Dermis microvascular lymphatic vessel endothelial cell (primary cell): ENCODE measurements at regions not wholly inside any gene's neighbourhood (a gene's known extent, or its start where the extent isn't known, plus 50 kb on each side); places are given as distances from the start of the nearest gene placed in this dataset.
"Not testable (repeated sequence)": the region's sequence is repeated elsewhere in the genome, so short reads cannot be mapped to it uniquely, and the experiment has no call there.

Experiments
- DNase-seq, 2 donors: peaks; one replicate each; pipeline versions ENCODE4 v3.0.0 to v3.0.0-alpha.2; 2010; ENCODE audit warnings: low read depth in 2 of 2

DNA sequence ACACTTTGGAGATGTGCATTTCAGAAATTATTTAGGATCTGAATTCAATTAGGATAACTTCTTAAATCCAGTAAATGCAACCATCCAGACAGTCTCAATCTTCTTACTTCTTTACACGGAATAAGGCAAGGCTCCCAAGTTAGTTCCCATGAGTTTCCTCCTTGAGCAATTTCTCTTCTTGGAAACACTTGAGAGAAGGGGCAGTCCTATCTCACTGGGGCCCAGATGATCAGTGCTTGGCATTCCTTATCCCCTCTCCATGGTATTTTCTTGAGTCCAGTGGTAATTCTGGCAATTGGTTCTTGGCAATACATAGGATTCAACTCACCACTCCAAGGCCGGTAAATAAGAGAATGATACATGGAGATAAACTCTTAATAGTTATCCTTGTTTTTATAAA lies 87.1 kb upstream of the PTHLH start:
- no peak for DNase-seq

DNA sequence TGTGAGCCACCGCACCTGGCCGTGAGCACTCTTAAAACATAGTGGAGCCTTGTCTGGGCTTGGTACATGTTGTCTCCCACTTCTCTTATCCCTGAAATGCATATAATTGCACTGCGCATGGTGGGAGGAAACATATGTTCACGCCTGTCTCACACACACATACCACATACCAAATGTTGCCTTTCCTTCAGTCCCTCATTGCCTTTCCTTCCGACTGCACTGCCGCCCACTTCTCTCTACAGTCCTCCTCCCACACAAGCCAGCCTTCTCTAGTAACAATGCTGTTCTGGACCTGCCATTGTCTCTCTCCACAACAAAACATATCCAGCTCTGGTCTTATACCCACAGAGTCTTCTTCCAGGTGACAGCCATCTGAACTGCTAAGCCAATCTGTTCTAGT lies 88.3 kb upstream of the PTHLH start:
- DNase-seq, result no peak

DNA sequence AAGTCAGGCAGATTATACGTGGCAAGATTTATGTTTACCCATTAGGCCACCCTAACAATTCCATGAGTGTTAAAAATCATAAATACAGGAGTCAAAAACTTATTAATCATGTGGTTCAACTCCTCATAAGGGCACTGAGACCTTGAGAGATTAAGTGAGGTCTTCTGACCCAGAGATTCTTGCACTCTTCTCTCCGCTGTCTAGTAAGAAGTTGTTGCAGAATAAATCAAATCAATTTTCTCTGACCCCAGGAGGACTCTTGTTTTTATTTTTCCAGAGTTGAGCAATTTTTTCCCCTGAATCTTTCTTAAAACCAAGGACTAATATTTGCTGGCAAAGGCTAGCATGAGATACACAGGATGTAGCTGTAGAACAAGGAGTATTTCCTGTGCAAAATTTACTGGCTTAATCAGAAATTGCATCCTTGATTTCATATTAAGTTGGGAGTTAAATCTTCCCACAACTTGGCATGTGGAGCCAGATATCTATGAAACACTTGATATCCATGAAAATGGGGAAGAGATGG lies 90.9 kb upstream of the PTHLH start:
- DNase-seq, result no peak

DNA sequence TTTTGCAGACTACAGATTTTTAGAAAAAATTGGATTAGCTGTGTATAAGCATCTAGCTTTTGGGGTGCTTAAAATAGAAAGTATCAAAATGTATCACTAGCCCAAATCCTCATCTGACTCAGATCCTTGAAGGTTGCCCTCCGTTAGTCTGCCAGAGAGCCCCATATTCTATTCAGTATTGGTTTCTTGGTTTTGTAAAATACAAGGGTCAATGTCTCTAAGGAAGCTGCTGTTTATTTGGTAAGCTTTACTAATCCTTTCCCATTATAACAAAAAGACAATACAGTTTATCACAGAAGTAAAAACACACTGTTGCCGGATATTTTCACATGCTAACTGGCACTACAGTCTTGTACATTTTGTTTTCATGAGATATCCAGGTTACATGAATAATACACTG lies 92.8 kb upstream of the PTHLH start:
- no peak for DNase-seq

DNA sequence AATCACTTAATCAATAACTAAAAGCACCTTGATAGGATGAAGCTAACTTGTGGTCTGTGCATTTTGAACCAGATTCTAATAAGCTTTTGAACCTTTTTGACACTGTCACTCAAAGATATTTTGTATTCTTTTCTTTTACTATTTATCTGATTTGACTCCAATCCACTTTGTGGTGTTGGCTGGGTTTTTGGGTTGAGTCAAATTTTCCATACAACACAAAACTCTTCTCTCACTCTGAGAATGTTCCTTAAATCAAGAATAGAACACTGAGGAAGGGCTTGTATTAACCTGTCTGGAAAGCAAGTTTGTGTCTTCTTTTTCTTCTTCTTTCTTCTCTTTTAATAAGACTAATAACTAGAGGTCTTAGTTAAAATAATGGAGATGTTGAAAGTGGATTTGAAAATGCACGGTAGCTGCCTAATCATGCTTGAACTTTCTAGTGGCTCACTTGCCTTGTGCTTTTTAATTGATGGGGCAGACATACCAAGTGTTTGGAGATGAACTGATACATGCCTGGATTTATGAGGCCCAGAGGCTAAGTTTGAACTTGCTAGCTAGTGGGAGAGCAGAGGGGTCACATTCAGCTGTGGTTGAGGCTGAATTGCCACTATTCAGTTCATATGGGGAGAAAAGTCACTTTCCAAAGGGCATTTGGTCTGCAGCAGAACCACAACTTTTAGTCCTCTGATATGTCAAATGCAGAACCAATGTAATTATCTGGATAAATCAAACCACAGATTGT lies 93.5 kb upstream of the PTHLH start:
- DNase-seq, result no peak

DNA sequence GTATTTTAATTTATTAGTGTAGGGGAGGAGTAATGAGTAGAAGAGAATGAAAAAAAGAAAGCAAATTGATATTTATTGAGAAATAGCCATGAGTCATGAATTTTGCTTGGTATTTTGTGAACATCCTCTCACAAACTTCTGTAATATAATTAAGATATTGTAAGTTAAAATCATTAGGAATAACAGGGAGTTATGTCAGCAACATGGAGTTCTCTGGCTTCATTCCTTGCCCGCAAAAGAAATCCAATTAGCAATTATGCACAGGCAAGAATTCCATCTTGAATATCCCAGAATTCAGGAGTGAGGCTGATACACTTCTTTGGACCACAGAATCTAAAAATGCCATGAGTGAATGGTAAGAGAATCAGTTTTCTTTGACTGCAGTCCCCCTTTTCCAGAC lies 94.3 kb upstream of the PTHLH start:
- DNase-seq, result no peak

DNA sequence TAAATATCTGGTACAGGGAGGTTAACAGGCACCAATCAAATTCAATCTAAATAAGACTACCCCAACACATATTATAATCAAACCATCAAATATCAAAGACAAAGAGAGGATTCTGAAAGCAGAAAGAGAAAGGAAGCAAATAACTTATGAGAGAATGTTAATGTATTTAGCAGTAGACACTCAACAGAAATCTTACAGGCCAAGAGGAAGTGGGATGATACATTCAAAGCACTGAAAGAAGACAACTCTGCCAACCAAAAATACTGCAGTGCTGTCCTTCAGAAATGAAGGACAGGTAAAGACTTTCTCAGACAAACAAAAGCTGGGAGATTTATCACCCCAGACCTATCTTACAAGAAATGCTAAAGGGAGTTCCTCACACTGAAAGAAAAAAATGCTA lies 95.9 kb upstream of the PTHLH start:
- no peak for DNase-seq

DNA sequence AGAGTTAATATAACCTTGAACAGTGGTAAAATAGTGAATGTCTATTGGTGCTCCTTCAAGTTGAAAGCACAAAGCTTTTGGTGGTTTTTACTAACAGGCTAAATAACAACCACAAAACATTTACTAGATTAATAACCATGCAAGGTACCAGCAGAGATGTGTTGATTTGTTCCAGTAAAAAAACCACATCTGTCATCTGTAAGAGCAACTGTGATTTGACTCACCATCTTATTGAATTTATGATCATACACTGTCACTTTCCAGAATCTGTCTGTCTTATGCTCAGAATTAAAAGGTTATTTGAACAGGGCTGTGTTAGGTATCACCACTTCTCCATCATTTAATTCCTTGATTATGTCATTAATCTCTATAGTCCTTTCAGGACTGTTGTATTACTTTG lies 107.0 kb upstream of the PTHLH start:
- no peak for DNase-seq

DNA sequence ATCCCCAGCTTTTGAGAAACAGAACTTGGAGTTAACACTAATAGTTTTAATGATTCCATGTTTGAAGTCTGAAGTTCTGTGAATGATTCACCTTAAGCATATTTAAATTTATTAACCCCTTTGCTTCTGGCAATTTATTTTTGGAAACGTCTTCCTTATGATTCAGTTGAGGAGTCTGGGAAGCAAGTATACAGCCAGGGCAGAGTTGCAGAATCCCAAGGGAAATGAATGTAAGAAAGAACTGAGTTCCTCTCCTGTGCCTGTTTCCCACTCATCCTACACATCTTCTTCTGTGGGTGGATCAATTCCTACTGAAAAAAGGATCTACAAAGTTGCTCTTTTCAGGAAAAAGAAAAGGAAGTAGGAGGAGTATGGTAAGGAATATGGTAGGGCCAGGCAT lies 108.2 kb upstream of the CCDC91 start:
- no peak for DNase-seq

DNA sequence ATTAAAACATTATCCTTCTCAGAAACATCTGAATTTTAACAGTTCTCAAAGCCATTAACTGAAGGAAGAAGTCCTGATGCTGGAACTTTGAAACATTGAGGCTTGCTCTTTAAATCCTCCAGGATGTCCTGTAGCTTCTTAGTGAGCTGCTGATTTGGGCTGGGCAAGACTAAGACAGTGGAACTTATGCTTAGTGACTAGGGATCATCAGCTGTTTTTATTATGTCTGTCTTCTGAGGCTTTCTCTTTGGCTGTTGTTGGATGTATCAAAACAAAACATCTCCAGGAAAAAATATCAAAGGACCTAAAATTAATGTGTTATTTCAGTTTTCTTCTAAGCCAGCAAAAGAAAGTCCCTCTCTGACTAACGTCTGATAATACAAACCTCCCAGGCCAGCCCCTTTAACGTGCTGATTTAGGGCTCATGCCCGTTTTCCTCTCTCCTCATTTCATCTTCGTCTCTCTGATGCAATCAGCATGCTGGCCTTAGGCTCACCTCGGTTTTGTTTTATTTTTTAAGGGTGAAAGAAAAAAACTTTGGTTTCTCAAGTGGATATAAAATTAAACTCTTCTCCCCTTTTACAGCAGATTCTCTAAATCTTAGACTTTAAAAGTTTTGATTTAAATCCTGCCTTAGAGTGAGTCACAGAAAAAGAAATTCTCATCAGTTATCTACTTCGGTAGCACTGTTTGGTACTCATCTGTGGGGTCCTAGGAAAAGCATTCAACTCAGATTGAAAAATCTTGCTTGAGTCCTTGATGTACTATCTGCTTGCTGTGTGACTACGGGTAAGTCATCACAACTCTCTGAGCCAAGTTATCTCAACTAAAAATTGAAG lies 106.2 kb upstream of the CCDC91 start:
- no peak for DNase-seq

DNA sequence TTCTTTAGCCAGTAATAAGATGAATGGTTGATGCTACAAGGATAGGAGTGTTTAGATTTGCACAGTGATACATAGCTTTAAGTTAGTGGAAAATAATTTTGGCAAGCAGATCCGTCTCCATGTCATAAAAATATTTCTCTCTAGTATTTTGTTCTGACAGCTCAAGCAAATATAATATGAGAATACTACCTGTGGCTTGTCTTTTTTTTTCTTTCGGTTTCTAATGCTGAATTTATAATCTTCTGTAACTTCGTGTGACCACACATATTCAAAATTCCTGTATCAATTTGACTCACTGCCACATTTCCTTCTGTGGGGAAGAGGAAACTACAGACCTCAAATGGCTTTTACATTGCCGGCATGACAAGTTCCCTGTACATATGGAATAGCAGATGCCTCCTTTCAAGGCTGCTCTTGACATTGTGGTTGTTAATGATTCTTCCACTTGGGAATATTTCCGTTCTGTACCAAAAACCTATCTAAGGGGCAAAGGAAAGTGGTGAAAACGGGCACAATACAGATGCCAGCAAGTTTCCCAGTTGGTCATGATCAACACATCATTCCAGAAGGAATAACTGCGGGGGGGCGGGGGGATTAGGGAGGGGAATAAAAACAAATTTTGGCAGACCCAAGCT lies 103.6 kb upstream of the CCDC91 start:
- DNase-seq, result no peak

DNA sequence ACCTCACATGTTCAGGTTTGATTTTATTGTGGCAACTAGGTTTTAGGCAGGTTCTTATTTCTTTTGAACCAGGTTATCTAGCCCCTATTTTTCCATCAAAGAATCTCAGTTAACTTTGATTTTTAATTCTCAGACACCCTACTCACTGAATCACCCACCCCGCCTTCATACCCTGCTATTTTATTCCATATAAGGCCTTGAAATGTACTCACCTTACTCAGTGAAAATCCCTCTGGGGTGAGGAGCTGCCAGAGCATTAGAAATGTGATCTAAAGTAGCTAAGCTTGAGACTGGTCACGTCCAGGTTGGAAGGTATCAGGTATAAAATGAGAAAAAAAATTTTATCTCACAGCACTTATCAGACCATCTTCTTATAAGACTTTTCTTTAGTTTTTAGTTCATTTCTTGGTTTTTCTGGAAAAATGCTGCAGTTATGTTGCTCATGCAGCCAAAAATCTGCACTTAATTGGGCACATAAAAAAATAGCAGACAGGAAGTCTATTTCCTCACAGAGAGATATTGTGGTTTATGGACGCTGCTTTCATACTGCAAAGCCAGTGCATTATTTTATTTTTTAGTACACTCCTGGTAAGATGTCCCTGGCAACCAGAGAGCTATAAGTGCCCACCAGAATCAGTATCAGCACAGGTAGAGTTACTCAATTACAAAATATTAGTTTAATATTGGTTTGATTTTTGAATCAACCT lies 101.5 kb upstream of the CCDC91 start:
- DNase-seq, result no peak

DNA sequence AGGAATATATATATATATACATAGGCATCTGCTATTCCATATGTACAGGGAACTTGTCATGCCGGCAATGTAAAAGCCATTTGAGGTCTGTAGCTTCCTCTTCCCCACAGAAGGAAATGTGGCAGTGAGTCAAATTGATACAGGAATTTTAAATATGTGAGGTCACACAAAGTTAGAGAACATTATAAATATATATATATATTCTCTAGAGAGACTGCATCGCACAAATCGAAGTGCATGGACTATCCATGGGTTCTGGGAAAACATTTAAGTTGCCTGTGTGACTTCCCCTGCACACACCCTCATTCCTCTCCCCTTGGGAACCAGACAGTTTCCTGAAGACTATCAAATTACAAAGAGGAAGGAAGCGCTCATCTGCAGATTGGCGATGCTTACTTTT lies 100.9 kb upstream of the CCDC91 start:
- peak; percentile 32 to 55 for DNase-seq

DNA sequence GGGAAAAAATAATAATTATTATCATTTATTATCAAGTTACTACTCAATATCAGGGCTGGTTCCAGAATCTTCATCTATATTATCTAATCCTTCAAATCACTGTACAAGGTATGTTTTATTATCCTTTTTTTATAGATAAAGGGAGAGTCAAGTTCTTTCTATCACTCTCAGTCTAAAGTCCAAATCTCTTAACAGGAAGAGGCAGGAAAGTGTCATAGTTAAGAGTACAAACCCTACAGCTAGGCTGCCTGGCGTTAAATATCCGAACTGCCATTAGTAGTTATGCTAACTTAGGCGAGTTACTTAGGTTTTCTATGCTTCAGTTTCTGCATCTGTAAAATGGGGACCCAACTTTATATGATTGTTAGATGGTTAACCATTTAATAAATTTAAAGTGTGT lies 99.4 kb upstream of the CCDC91 start:
- no peak for DNase-seq

DNA sequence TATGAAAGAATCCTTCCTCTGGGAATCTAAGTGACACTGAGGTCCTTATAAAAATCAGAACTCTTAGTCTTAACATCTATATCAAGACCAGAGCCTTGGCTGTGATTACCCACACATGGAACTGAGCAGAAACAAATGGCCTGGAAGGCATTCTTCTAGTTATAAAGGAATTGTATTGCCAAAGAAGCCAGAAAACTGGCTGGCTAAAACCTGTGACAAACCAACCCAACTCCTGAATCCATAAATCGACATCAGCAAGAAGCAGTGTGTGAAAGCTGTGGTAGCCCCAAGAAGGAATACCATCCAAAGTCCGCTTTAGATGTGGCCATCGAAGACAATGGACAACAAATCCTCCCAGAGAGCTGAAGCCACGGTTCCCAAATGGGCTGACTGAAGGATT lies 97.9 kb upstream of the CCDC91 start:
- no peak for DNase-seq

DNA sequence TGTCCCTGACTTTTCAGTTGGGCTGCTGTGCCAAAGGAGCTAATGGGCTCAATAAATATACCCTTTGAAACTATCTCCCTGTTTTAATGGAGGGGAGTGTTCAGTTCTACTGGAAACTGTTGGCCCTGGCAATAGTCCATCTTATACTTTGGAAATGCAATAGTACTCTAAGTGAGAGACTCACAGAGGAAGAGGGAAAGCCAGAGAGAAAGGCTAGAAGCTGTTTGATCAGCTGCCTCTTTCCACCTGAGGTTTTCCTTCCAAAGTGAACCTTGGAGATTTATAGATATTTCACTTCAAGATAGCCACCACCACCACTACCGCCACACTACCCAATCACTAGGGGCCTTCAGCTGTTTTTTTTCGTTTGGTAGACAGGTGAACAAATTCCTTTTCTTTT lies 93.6 kb upstream of the CCDC91 start:
- no peak for DNase-seq

DNA sequence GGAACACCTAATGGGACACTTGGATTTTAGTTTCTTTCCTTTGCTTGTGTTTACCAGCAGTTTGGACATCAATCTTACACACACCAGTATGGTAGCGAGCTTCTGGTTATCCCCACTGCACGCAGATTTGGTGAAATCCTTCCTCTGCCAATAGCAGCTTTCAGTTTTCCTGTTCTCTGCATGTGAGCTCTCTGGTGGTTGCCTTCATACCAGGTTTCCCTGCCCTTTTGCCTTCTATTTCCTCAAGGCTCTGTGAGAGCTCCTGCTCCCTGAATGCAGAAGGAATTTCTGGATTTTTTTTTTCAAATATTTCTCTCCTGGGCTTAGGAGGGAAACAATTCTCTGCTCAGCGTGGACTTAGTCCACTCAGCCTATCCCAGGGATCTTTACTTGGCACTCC lies 93.0 kb upstream of the CCDC91 start:
- DNase-seq, result no peak

DNA sequence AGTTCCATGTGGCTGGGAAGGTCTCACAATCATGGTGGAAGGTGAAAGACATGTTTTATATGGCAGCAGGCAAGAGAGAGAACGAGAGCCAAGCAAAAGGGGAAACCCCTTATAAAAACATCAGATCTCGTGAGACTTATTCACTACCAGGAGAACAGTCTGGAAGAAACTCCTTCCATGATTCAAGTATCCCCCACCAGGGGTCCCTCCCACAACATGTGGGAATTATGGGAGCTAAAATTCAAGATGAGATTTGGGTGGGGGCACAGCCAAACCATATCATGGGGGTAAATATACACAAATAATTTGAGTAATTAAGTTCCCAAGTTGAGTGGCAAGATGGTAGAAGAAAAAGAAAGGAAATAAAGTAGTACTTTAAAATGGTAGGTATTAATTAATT lies 91.0 kb upstream of the CCDC91 start:
- DNase-seq, result not testable (repeated sequence)

DNA sequence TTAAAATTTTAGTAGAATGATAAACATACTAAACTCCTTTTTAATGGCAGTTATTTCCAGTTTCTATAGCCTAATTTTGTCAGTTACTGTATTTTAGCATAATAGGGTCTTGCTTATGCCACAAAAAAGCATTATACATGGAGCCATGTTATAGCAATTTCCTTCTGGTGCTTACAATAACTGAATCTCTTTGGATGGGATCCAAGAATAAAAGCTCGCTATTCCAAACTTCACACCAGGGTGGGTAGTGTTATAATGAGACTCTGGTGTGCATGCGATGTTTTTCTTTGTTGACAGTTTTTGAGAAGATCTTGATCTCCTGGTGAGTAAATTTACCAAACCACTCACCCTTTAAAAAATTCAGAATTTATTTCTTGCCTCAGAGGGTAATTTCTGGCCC lies 90.4 kb upstream of the CCDC91 start:
- no peak for DNase-seq

DNA sequence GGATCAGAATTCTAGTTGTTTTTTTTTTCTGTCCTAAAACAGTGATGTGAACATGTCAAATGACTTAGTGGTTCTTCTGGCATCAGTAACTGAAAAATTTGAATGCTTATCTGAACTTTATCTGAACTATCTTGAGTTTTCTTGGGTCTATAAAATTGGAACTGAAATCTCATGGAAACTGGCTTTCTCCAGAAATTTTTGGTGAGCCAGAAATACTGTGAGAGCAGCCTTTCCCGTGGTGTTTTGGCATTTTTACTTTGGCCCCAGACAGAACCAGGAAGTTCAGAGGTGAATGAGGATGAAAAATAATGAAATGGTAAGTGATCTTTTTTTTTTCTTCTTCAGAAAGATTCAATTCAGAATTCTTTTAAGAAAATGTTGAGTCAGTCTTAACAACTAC lies 89.5 kb upstream of the CCDC91 start:
- no peak for DNase-seq

DNA sequence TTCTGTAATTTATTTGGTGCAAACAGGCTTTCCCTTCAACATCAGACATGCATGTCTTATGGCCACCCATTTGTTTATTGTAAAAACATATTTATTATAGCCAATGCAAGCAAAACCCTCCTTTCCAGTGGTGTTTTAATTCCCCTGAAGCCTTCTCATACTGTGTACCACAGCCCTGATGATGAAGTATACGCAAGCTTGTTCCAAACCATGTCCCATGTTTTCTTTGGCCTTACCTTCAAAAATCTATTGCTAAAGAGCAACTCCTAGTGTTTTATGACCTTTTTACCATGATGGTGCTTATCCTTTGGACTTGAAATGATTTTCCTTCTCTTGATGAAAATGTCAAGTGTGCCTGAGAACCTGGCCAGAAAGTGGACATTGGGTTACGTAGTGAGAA lies 85.9 kb upstream of the CCDC91 start:
- DNase-seq, result no peak
